ENCODE measurements at regions not wholly inside any gene's neighbourhood (a gene's known extent, or its start where the extent isn't known, plus 50 kb on each side); places are given as distances from the start of the nearest gene placed in this dataset.

- Histone ChIP-seq H3K4me3 (replicated peaks in 1 of 3; ENCODE audit: insufficient read depth in 1 of 3, low read depth in 1 of 3, low read length in 3 of 3) (no peak overlapping the region), H3K79me2 (ENCODE audit: control insufficient read depth, insufficient read depth, low read length) (no peaks in the 10 kb centered on the region), H3K4me2 (ENCODE audit: insufficient read depth, low read length) (no peak overlapping the region), H3K9me1 (replicated peaks; ENCODE audit: control insufficient read depth, extremely low read depth, insufficient read depth, low read length) (no peaks in the 10 kb centered on the region), H3K27ac (ENCODE audit: insufficient read depth, low read depth, low read length) (no peak overlapping the region), H2AFZ (ENCODE audit: low read depth, low read length) (no peak overlapping the region), H4K20me1 (replicated peaks; ENCODE audit: control insufficient read depth, extremely low read depth, insufficient read depth, low read length) (no peaks in the 10 kb centered on the region), H3K36me3 (ENCODE audit: control insufficient read depth in 2 of 2, extremely low read depth in 1 of 2, insufficient read depth in 2 of 2, low read length in 2 of 2) (no peaks in the 10 kb centered on the region), H3K27me3 (ENCODE audit: control insufficient read depth in 2 of 2, insufficient read depth in 2 of 2, low read length in 2 of 2) (no peaks in the 10 kb centered on the region), H3K9ac (replicated peaks; ENCODE audit: extremely low read depth, insufficient read depth, low read length) (no peak overlapping the region), H3K4me1 (ENCODE audit: control insufficient read depth, extremely low read depth, insufficient read depth, low read length) (no peaks in the 10 kb centered on the region), H3K9me3 (replicated peaks; ENCODE audit: control insufficient read depth, insufficient read depth, low read length) (no peaks in the 10 kb centered on the region)
- TF ChIP-seq MYC (IDR thresholded peaks at IDR 0.05; ENCODE audit: low read depth, low read length): no peak
- no peak for TF ChIP-seq JUN (IDR thresholded peaks at IDR 0.05; ENCODE audit: borderline replicate concordance, insufficient read depth, insufficient read length, low read depth)
- no peak for TF ChIP-seq FOS (IDR thresholded peaks at IDR 0.05; ENCODE audit: borderline replicate concordance, insufficient read depth, low read length)
- TF ChIP-seq GATA2 (IDR thresholded peaks at IDR 0.05; ENCODE audit: insufficient read depth, insufficient read length, low read depth, low read length): no peak
- TF ChIP-seq MAX (IDR thresholded peaks at IDR 0.05; ENCODE audit: insufficient read depth, insufficient read length): no peak
- no peak for TF ChIP-seq EZH2 (IDR thresholded peaks at IDR 0.05; ENCODE audit: borderline replicate concordance, low read depth, low read length, severe bottlenecking)
- no peak for TF ChIP-seq POLR2AphosphoS5 (IDR thresholded peaks at IDR 0.05; ENCODE audit: insufficient read depth, low read depth, low read length)
- no TSS peak for BruUV-seq (replicated peaks)
- no peak for DNase-seq (ENCODE audit: low read depth, low spot score)
- ChIA-PET CTCF (no interaction called here), POLR2A (no interaction called here)
- dilution Hi-C loops (cut with MboI; ENCODE audit: extremely low pct_ligation_motif_present, low sequenced_read_pairs) (no loop called here), intact Hi-C loops (cut with micrococcal nuclease) (no loop called here)
- FAIRE-seq: no peak
Measured at GRCh38 chr10:117616179-117616578, 73.6 kb downstream of the EMX2 start.

GRCh38 chr10:117617086-117617485 is 74.5 kb downstream of the EMX2 start:
- ChIA-PET POLR2A (no interaction called here), CTCF (no interaction called here)
- FAIRE-seq (no peak), DNase-seq (ENCODE audit: low read depth, low spot score) (no peak)
- intact Hi-C loops (cut with micrococcal nuclease) (no loop called here), dilution Hi-C loops (cut with MboI; ENCODE audit: extremely low pct_ligation_motif_present, low sequenced_read_pairs) (no loop called here)
- TF ChIP-seq POLR2A (IDR thresholded peaks at IDR 0.05; ENCODE audit: low read depth, low read length): no peak
- TF ChIP-seq GATA2 (IDR thresholded peaks at IDR 0.05; ENCODE audit: insufficient read depth, insufficient read length, low read depth, low read length): no peak
- no peak for TF ChIP-seq POLR2AphosphoS5 (IDR thresholded peaks at IDR 0.05; ENCODE audit: insufficient read depth, low read depth, low read length)
- TF ChIP-seq EZH2 (IDR thresholded peaks at IDR 0.05; ENCODE audit: borderline replicate concordance, low read depth, low read length, severe bottlenecking): no peak
- no peak for TF ChIP-seq FOS (IDR thresholded peaks at IDR 0.05; ENCODE audit: borderline replicate concordance, insufficient read depth, low read length)
- TF ChIP-seq MYC (IDR thresholded peaks at IDR 0.05; ENCODE audit: low read depth, low read length): no peak
- no peak for TF ChIP-seq CTCF (IDR thresholded peaks at IDR 0.05; ENCODE audit: extremely low read depth in 1 of 2, insufficient read depth in 1 of 2, low read depth in 1 of 2, low read length in 2 of 2)
- no peak for TF ChIP-seq JUN (IDR thresholded peaks at IDR 0.05; ENCODE audit: borderline replicate concordance, insufficient read depth, insufficient read length, low read depth)
- TF ChIP-seq MAX (IDR thresholded peaks at IDR 0.05; ENCODE audit: insufficient read depth, insufficient read length): no peak
- no peak overlapping the region for H3K4me2 ChIP-seq (ENCODE audit: insufficient read depth, low read length)
- H2AFZ ChIP-seq (ENCODE audit: low read depth, low read length): no peak overlapping the region
- no peak overlapping the region for H3K4me3 ChIP-seq (replicated peaks in 1 of 3; ENCODE audit: insufficient read depth in 1 of 3, low read depth in 1 of 3, low read length in 3 of 3)
- no peaks in the 10 kb centered on the region for H3K36me3 ChIP-seq (ENCODE audit: control insufficient read depth in 2 of 2, extremely low read depth in 1 of 2, insufficient read depth in 2 of 2, low read length in 2 of 2)
- H3K27ac ChIP-seq (ENCODE audit: insufficient read depth, low read depth, low read length): no peak overlapping the region
- no peaks in the 10 kb centered on the region for H3K79me2 ChIP-seq (ENCODE audit: control insufficient read depth, insufficient read depth, low read length)
- no peaks in the 10 kb centered on the region for H3K27me3 ChIP-seq (ENCODE audit: control insufficient read depth in 2 of 2, insufficient read depth in 2 of 2, low read length in 2 of 2)
- no peaks in the 10 kb centered on the region for H3K4me1 ChIP-seq (ENCODE audit: control insufficient read depth, extremely low read depth, insufficient read depth, low read length)
- no peaks in the 10 kb centered on the region for H3K9me1 ChIP-seq (replicated peaks; ENCODE audit: control insufficient read depth, extremely low read depth, insufficient read depth, low read length)
- no TSS peak for BruUV-seq (replicated peaks)
- H3K9me3 ChIP-seq (replicated peaks; ENCODE audit: control insufficient read depth, insufficient read depth, low read length): no peaks in the 10 kb centered on the region
- H4K20me1 ChIP-seq (replicated peaks; ENCODE audit: control insufficient read depth, extremely low read depth, insufficient read depth, low read length): no peaks in the 10 kb centered on the region
- no peak overlapping the region for H3K9ac ChIP-seq (replicated peaks; ENCODE audit: extremely low read depth, insufficient read depth, low read length)

Data from endothelial cell of umbilical vein (primary cell).